WTC11 (cell line): ENCODE measurements at regions not wholly inside any gene's neighbourhood (a gene's known extent, or its start where the extent isn't known, plus 50 kb on each side); places are given as distances from the start of the nearest gene placed in this dataset.

Source experiments
- ATAC-seq: fragments of 200-7000 bp; cut with Tn5 transposase; 2 replicates; pipeline ENCODE4 v1.10.0; 2021; ENCODE audit warnings: mild to moderate bottlenecking, moderate library complexity
- CTCF ChIA-PET: fragments of 300-600 bp; sonication (Branson Sonifier 250); formaldehyde crosslinking; loops from one replicate; lab custom pipeline; 2021; ENCODE audit warnings: antibody characterized with exemption; lab: Charles Lee
- POLR2A ChIA-PET: fragments of 350-600 bp; sonication (Branson Sonifier 250); formaldehyde crosslinking; loops from one replicate; lab custom pipeline; 2021; ENCODE audit warnings: antibody characterized with exemption; lab: Charles Lee
- DNase-seq: peaks from one replicate; pipeline ENCODE4 v3.0.0; 2021; ENCODE audit warnings: low spot score
- H3K27ac Mint-ChIP-seq: 2 replicates; pipeline ENCODE4 v1.8.0; 2021; ENCODE audit warnings: mixed read lengths
- H3K27me3 Mint-ChIP-seq: 2 replicates; pipeline ENCODE4 v1.8.0; 2021; ENCODE audit warnings: low read depth, mild to moderate bottlenecking, moderate library complexity, mixed read lengths
- H3K36me3 Mint-ChIP-seq: 2 replicates; pipeline ENCODE4 v1.8.0; 2021; ENCODE audit warnings: mixed read lengths
- H3K4me1 Mint-ChIP-seq: 2 replicates; pipeline ENCODE4 v1.8.0; 2022; ENCODE audit warnings: mixed read lengths
- H3K4me3 Mint-ChIP-seq: 2 replicates; pipeline ENCODE4 v1.8.0; 2021; ENCODE audit warnings: mild to moderate bottlenecking, moderate library complexity, mixed read lengths
- H3K9me3 Mint-ChIP-seq: 2 replicates; pipeline ENCODE4 v1.8.0; 2021; ENCODE audit warnings: mixed read lengths
- CREM ChIP-seq: sonication (generic); formaldehyde crosslinking; IDR thresholded peaks from 2 replicates; pipeline ENCODE4 v1.8.1; 2022; ENCODE audit warnings: mild to moderate bottlenecking, missing genetic modification reagents, moderate library complexity
- CTCF ChIP-seq: fragments of 200-600 bp; IDR thresholded peaks from 2 replicates; pipeline ENCODE4 v1.8.0; 2022; ENCODE audit warnings: antibody characterized with exemption
- E2F4 ChIP-seq: sonication (generic); formaldehyde crosslinking; IDR thresholded peaks from 2 replicates; pipeline ENCODE4 v1.8.1; 2022; ENCODE audit warnings: low read depth, mild to moderate bottlenecking, moderate library complexity, missing genetic modification reagents, borderline replicate concordance
- E2F5 ChIP-seq: sonication (generic); formaldehyde crosslinking; IDR thresholded peaks from 2 replicates; pipeline ENCODE4 v1.8.1; 2022; ENCODE audit warnings: mild to moderate bottlenecking, moderate library complexity, missing genetic modification reagents
- ELF4 ChIP-seq: sonication (generic); formaldehyde crosslinking; IDR thresholded peaks from 2 replicates; pipeline ENCODE4 v1.8.1; 2022; ENCODE audit warnings: low read depth, mild to moderate bottlenecking, moderate library complexity, missing genetic modification reagents
- EMX1 ChIP-seq: fragments of 250-450 bp; sonication (Bioruptor Pico); IDR thresholded peaks from 2 replicates; pipeline ENCODE4 v1.8.0; 2021; ENCODE audit warnings: mild to moderate bottlenecking
- ESRRA ChIP-seq: sonication (generic); formaldehyde crosslinking; IDR thresholded peaks from 2 replicates; pipeline ENCODE4 v1.8.1; 2022; ENCODE audit warnings: mild to moderate bottlenecking, missing genetic modification reagents, borderline replicate concordance
- FOXK1 ChIP-seq: sonication (generic); formaldehyde crosslinking; IDR thresholded peaks from 2 replicates; pipeline ENCODE4 v1.8.0; 2022; ENCODE audit warnings: mild to moderate bottlenecking, moderate library complexity, missing genetic modification reagents
- FOXP4 ChIP-seq: sonication (generic); formaldehyde crosslinking; IDR thresholded peaks from 2 replicates; pipeline ENCODE4 v1.8.0; 2022; ENCODE audit warnings: mild to moderate bottlenecking, missing genetic modification reagents
- IRF1 ChIP-seq: sonication (generic); formaldehyde crosslinking; IDR thresholded peaks from 2 replicates; pipeline ENCODE4 v1.8.0; 2023; ENCODE audit warnings: missing genetic modification reagents
- JAZF1 ChIP-seq: fragments of 250-450 bp; sonication (Bioruptor Pico); IDR thresholded peaks from 2 replicates; pipeline ENCODE4 v1.9.0; 2021; ENCODE audit warnings: moderate library complexity, mild to moderate bottlenecking, inconsistent platforms
- MAX ChIP-seq: sonication (generic); formaldehyde crosslinking; IDR thresholded peaks from 2 replicates; pipeline ENCODE4 v1.8.0; 2022; ENCODE audit warnings: mild to moderate bottlenecking, missing genetic modification reagents
- NFATC4 ChIP-seq: fragments of 250-450 bp; sonication (Bioruptor Pico); IDR thresholded peaks from 2 replicates; pipeline ENCODE4 v1.9.0; 2021; ENCODE audit warnings: mild to moderate bottlenecking
- NR2C2 ChIP-seq: sonication (generic); formaldehyde crosslinking; IDR thresholded peaks from 2 replicates; pipeline ENCODE4 v1.8.0; 2022; ENCODE audit warnings: mild to moderate bottlenecking, missing genetic modification reagents
- PRRX2 ChIP-seq: fragments of 250-450 bp; sonication (Bioruptor Pico); IDR thresholded peaks from 2 replicates; pipeline ENCODE4 v1.8.0; 2021; ENCODE audit warnings: mild to moderate bottlenecking
- SOX15 ChIP-seq: fragments of 250-450 bp; sonication (Bioruptor Pico); IDR thresholded peaks from 2 replicates; pipeline ENCODE4 v1.9.0; 2021; ENCODE audit warnings: mild to moderate bottlenecking
- SP1 ChIP-seq: sonication (generic); formaldehyde crosslinking; conservative IDR thresholded peaks from 2 replicates; pipeline ENCODE4 v1.8.1; 2022; ENCODE audit warnings: missing genetic modification reagents
- TCF7 ChIP-seq: sonication (generic); formaldehyde crosslinking; IDR thresholded peaks from 2 replicates; pipeline ENCODE4 v1.8.0; 2022; ENCODE audit warnings: mild to moderate bottlenecking, low read depth, missing genetic modification reagents, moderate library complexity
- TEAD4 ChIP-seq: sonication (generic); formaldehyde crosslinking; IDR thresholded peaks from 2 replicates; pipeline ENCODE4 v1.8.0; 2022; ENCODE audit warnings: mild to moderate bottlenecking, missing genetic modification reagents
- USF1 ChIP-seq: sonication (generic); formaldehyde crosslinking; IDR thresholded peaks from 2 replicates; pipeline ENCODE4 v1.8.0; 2022; ENCODE audit warnings: mild to moderate bottlenecking, missing genetic modification reagents
- USF2 ChIP-seq: sonication (generic); formaldehyde crosslinking; IDR thresholded peaks from 2 replicates; pipeline ENCODE4 v1.8.1; 2023; ENCODE audit warnings: mild to moderate bottlenecking, missing genetic modification reagents, moderate library complexity
- ZNF121 ChIP-seq: sonication (generic); formaldehyde crosslinking; IDR thresholded peaks from 2 replicates; pipeline ENCODE4 v1.8.0; 2023; ENCODE audit warnings: missing genetic modification reagents
- ZNF317 ChIP-seq: sonication (generic); formaldehyde crosslinking; IDR thresholded peaks from 2 replicates; pipeline ENCODE4 v1.8.1; 2023; ENCODE audit warnings: low read depth, mild to moderate bottlenecking, moderate library complexity, missing genetic modification reagents, borderline replicate concordance
- ZNF512 ChIP-seq: sonication (generic); formaldehyde crosslinking; IDR thresholded peaks from 2 replicates; pipeline ENCODE4 v1.8.1; 2022; ENCODE audit warnings: missing genetic modification reagents, borderline replicate concordance

GRCh38 chr1:222889440-222889839, 74.6 kb downstream of the DISP1 start (continued):
- TF ChIP-seq USF1 (CRISPR knock-in tag), result no peak
- TF ChIP-seq CREM (CRISPR knock-in tag), result no peak
- no peak for TF ChIP-seq ZNF317 (CRISPR knock-in tag)
- no peak for TF ChIP-seq SP1
- no peak for TF ChIP-seq JAZF1

GRCh38 chr1:222890716-222891115, 75.9 kb downstream of the DISP1 start:
- no peak for TF ChIP-seq USF2
- TF ChIP-seq FOXK1 (CRISPR knock-in tag), result no peak
- no peak for TF ChIP-seq NFATC4
- TF ChIP-seq PRRX2, result no peak
- TF ChIP-seq TEAD4 (CRISPR knock-in tag), result no peak
- TF ChIP-seq CTCF, result no peak
- TF ChIP-seq ZNF512, result no peak
- no peak for TF ChIP-seq E2F5 (CRISPR knock-in tag)
- no peak for TF ChIP-seq ZNF317 (CRISPR knock-in tag)
- no peak for TF ChIP-seq E2F4 (CRISPR knock-in tag)
- no peak for TF ChIP-seq TCF7 (CRISPR knock-in tag)
- no peak for TF ChIP-seq SOX15 (CRISPR knock-in tag)
- no peak for TF ChIP-seq ESRRA (CRISPR knock-in tag)
- TF ChIP-seq ELF4 (CRISPR knock-in tag), result no peak
- TF ChIP-seq NR2C2, result no peak
- TF ChIP-seq IRF1, result no peak
- TF ChIP-seq EMX1 (CRISPR knock-in tag), result no peak
- no peak for TF ChIP-seq ZNF121
- TF ChIP-seq MAX, result no peak
- no peak for TF ChIP-seq FOXP4 (CRISPR knock-in tag)
- H3K36me3 Mint-ChIP-seq, result 0 out of 2 replicates have a peak, but pooled peaks cover 3% of the 10 kb centered on the region
- no peaks in the 10 kb centered on the region for H3K9me3 Mint-ChIP-seq
- no peak overlapping the region for H3K4me3 Mint-ChIP-seq
- no peaks in the 10 kb centered on the region; the same call in 1 of the 2 replicates for H3K27me3 Mint-ChIP-seq
- ChIA-PET CTCF (interaction anchor here (1.1 to 1.3 kb wide), 2 partner anchors 199 to 233 kb away, joined by 3 read pairs; no protein-coding TSS in a partner anchor), POLR2A (no interaction called here)
- H3K27ac Mint-ChIP-seq, result no peak overlapping the region
- DNase-seq (no peak), ATAC-seq (no peak)
- H3K4me1 Mint-ChIP-seq, result 0 out of 2 replicates have a peak, but pooled peaks cover 3% of the 10 kb centered on the region
